Fibroblast of the aortic adventitia (primary cell): ENCODE measurements at regions not wholly inside any gene's neighbourhood (a gene's known extent, or its start where the extent isn't known, plus 50 kb on each side); places are given as distances from the start of the nearest gene placed in this dataset.

ENCODE experiments used
- DNase-seq: peaks from one replicate; pipeline ENCODE4 v3.0.0-alpha.2; 2010; ENCODE audit warnings: low read depth
- H3K4me3 ChIP-seq: 2 replicates; pipeline ENCODE4 v1.5.1; 2011; ENCODE audit warnings: low read depth, mild to moderate bottlenecking, control low read depth, low read length, moderate library complexity
- CTCF ChIP-seq: IDR thresholded peaks from 2 replicates; pipeline ENCODE4 v1.5.1; 2011; ENCODE audit warnings: mild to moderate bottlenecking, low read length, control low read depth, inconsistent platforms; ENCODE audit not compliant: insufficient read depth

- no peak for TF ChIP-seq CTCF
- no peak overlapping the region for H3K4me3 ChIP-seq
- no peak for DNase-seq
Observed at GRCh38 chr2:238597638-238598528, 171.2 kb downstream of the ASB1 start.

GRCh38 chr2:238598802-238599530 is 172.2 kb downstream of the ASB1 start:
- no peak overlapping the region for H3K4me3 ChIP-seq
- no peak for DNase-seq
- no peak for TF ChIP-seq CTCF

GRCh38 chr2:238599549-238600505 is 173.1 kb downstream of the ASB1 start:
- no peak for TF ChIP-seq CTCF
- H3K4me3 ChIP-seq: no peak overlapping the region
- DNase-seq: no peak

- no peak for TF ChIP-seq CTCF
- no peak for DNase-seq
- H3K4me3 ChIP-seq: peak overlapping the region; percentile 4
Observed at GRCh38 chr2:238600506-238601432, 174.0 kb downstream of the ASB1 start.

GRCh38 chr2:238601433-238602222 is 174.9 kb downstream of the ASB1 start:
- no peak for TF ChIP-seq CTCF

More at GRCh38 chr2:238601433-238602222, 174.9 kb downstream of the ASB1 start:
- peak; percentile 99 for DNase-seq
- peak overlapping the region; percentile 4 for H3K4me3 ChIP-seq
